GM13977 (cell line): ENCODE measurements at regions not wholly inside any gene's neighbourhood (a gene's known extent, or its start where the extent isn't known, plus 50 kb on each side); places are given as distances from the start of the nearest gene placed in this dataset.

Experiments used
- DNase-seq: peaks from one replicate; pipeline ENCODE4 v3.0.0; 2012; ENCODE audit warnings: low spot score
- CTCF ChIP-seq: IDR thresholded peaks from 2 replicates; pipeline ENCODE4 v1.5.1; 2012; ENCODE audit warnings: mild to moderate bottlenecking, control low read depth; ENCODE audit not compliant: insufficient read depth; ENCODE audit errors: extremely low read depth, missing control alignments
- in situ Hi-C: fragments of 300-500 bp; cut with MboI; formaldehyde crosslinking; loops from one replicate; pipeline ENCODE4 v1.12.0; 2022; ENCODE audit warnings: low sequenced_read_pairs, low pct_unique_long_range_greater_than_20kb, mixed read lengths, inconsistent platforms; ENCODE audit not compliant: unreplicated experiment

GRCh38 chr16:31711344-31711845 lies 162.2 kb upstream of the ZNF267 start:
- in situ Hi-C loops = loop anchor here (25.0 kb wide), 2 partner anchors 176 to 199 kb away; partner anchors contain the start of gene RUSF1

GRCh38 chr16:31712064-31712540 lies 161.5 kb upstream of the ZNF267 start:
- in situ Hi-C loops = loop anchor here (25.0 kb wide), 2 partner anchors 175 to 200 kb away; partner anchors contain the start of gene RUSF1
- DNase-seq = no peak
- TF ChIP-seq CTCF = no peak

More at GRCh38 chr16:31711344-31711845, 162.2 kb upstream of the ZNF267 start:
- DNase-seq = no peak
- peak; percentile 20 for TF ChIP-seq CTCF

- DNase-seq = peak; percentile 94
- no peak for TF ChIP-seq CTCF
- in situ Hi-C loops = loop anchor here (25.0 kb wide), 2 partner anchors 174 to 201 kb away; partner anchors contain the start of gene RUSF1
Observed at GRCh38 chr16:31713071-31713944, 160.3 kb upstream of the ZNF267 start.

GRCh38 chr16:31713945-31714902 lies 159.4 kb upstream of the ZNF267 start:
- TF ChIP-seq CTCF = peak; percentile 46
- no peak for DNase-seq
- in situ Hi-C loops = loop anchor here (25.0 kb wide), 2 partner anchors 173 to 202 kb away; partner anchors contain the start of gene RUSF1

- in situ Hi-C loops = loop anchor here (25.0 kb wide), 2 partner anchors 172 to 203 kb away; partner anchors contain the start of gene RUSF1
Observed at GRCh38 chr16:31714903-31715504, 158.6 kb upstream of the ZNF267 start.

More at GRCh38 chr16:31714903-31715504, 158.6 kb upstream of the ZNF267 start:
- DNase-seq = no peak
- no peak for TF ChIP-seq CTCF
